KMS-11 (cell line): ENCODE measurements at regions not wholly inside any gene's neighbourhood (a gene's known extent, or its start where the extent isn't known, plus 50 kb on each side); places are given as distances from the start of the nearest gene placed in this dataset.

ENCODE experiments used
- H2AFZ ChIP-seq: fragments of 200-600 bp; sonication (generic); 2 replicates; pipeline ENCODE4 v1.6.1; 2016; ENCODE audit warnings: antibody characterized with exemption, mixed run types, low read depth
- H3K27ac ChIP-seq: fragments of 200-600 bp; sonication (generic); 2 replicates; pipeline ENCODE4 v1.6.1; 2016; ENCODE audit warnings: mild to moderate bottlenecking, mixed run types
- H3K27me3 ChIP-seq: fragments of 200-600 bp; sonication (generic); 2 replicates; pipeline ENCODE4 v1.6.1; 2017; ENCODE audit warnings: mild to moderate bottlenecking, low read depth, mixed run types, moderate library complexity; ENCODE audit not compliant: insufficient read depth
- H3K36me3 ChIP-seq: fragments of 200-600 bp; sonication (generic); 2 replicates; pipeline ENCODE4 v1.6.1; 2017; ENCODE audit warnings: mild to moderate bottlenecking, mixed run types; ENCODE audit not compliant: insufficient read depth
- H3K4me1 ChIP-seq: fragments of 200-600 bp; sonication (generic); 2 replicates; pipeline ENCODE4 v1.6.1; 2016; ENCODE audit warnings: mild to moderate bottlenecking, low read depth, mixed run types; ENCODE audit not compliant: poor library complexity, severe bottlenecking
- H3K4me2 ChIP-seq: fragments of 200-600 bp; sonication (generic); 2 replicates; pipeline ENCODE4 v1.7.0; 2016; ENCODE audit warnings: mild to moderate bottlenecking, mixed run types
- H3K4me3 ChIP-seq: fragments of 200-600 bp; sonication (generic); IDR thresholded peaks from 2 replicates; pipeline ENCODE4 v1.6.1; 2017; ENCODE audit warnings: low read depth, low read length, mixed read lengths; ENCODE audit not compliant: insufficient read depth
- H3K79me2 ChIP-seq: fragments of 200-600 bp; sonication (generic); 2 replicates; pipeline ENCODE4 v1.6.1; 2016; ENCODE audit warnings: low read depth, mixed run types; ENCODE audit not compliant: insufficient read depth
- H3K9ac ChIP-seq: fragments of 200-600 bp; sonication (generic); 2 replicates; pipeline ENCODE4 v1.6.1; 2016; ENCODE audit warnings: mild to moderate bottlenecking, mixed run types
- H4K20me1 ChIP-seq: fragments of 200-600 bp; sonication (generic); 2 replicates; pipeline ENCODE4 v1.6.1; 2016; ENCODE audit warnings: mild to moderate bottlenecking, mixed run types; ENCODE audit not compliant: insufficient read depth
- CTCF ChIP-seq: fragments of 200-600 bp; sonication (generic); conservative IDR thresholded peaks from 2 replicates; pipeline ENCODE4 v1.6.1; 2017; ENCODE audit warnings: low read depth, mild to moderate bottlenecking, antibody characterized with exemption, low read length, moderate library complexity, mixed read lengths

GRCh38 chr2:186032102-186032738, 293.6 kb downstream of the FSIP2 start:
- peak overlapping the region; percentile 17; the same call in 1 of the 2 replicates for H3K4me2 ChIP-seq
- peaks cover 27% of the 10 kb centered on the region for H3K4me1 ChIP-seq
- H3K27me3 ChIP-seq: no peaks in the 10 kb centered on the region
- H3K4me3 ChIP-seq: no peak overlapping the region
- no peaks in the 10 kb centered on the region for H4K20me1 ChIP-seq
- H3K27ac ChIP-seq: no peak overlapping the region
- TF ChIP-seq CTCF: no peak
- H2AFZ ChIP-seq: no peak overlapping the region
- no peaks in the 10 kb centered on the region for H3K79me2 ChIP-seq
- H3K36me3 ChIP-seq: no peaks in the 10 kb centered on the region
- no peak overlapping the region for H3K9ac ChIP-seq

- H4K20me1 ChIP-seq: no peaks in the 10 kb centered on the region
- TF ChIP-seq CTCF: no peak
- no peak overlapping the region for H3K4me3 ChIP-seq
These were observed 294.3 kb downstream of the FSIP2 start for GRCh38 chr2:186032930-186033329.

GRCh38 chr2:186033541-186033940, 294.9 kb downstream of the FSIP2 start:
- Histone ChIP-seq H3K9ac (no peak overlapping the region), H4K20me1 (no peaks in the 10 kb centered on the region), H3K36me3 (no peaks in the 10 kb centered on the region), H3K27me3 (no peaks in the 10 kb centered on the region), H3K27ac (no peak overlapping the region), H3K79me2 (no peaks in the 10 kb centered on the region), H3K4me1 (peaks cover 27% of the 10 kb centered on the region), H2AFZ (no peak overlapping the region), H3K4me2 (peak overlapping the region; percentile 17), H3K4me3 (no peak overlapping the region)
- TF ChIP-seq CTCF: no peak

More at GRCh38 chr2:186032930-186033329, 294.3 kb downstream of the FSIP2 start:
- 0 out of 2 replicates have a peak overlapping the region, but pooled peaks have one; percentile 4 for H3K27ac ChIP-seq
- H3K4me2 ChIP-seq: peak overlapping the region; percentile 17
- no peaks in the 10 kb centered on the region for H3K79me2 ChIP-seq
- peaks cover 27% of the 10 kb centered on the region for H3K4me1 ChIP-seq
- no peaks in the 10 kb centered on the region for H3K36me3 ChIP-seq
- H3K27me3 ChIP-seq: no peaks in the 10 kb centered on the region
- H2AFZ ChIP-seq: no peak overlapping the region
- H3K9ac ChIP-seq: no peak overlapping the region

- Histone ChIP-seq H3K36me3 (no peaks in the 10 kb centered on the region), H4K20me1 (no peaks in the 10 kb centered on the region), H2AFZ (no peak overlapping the region), H3K4me3 (no peak overlapping the region), H3K27me3 (no peaks in the 10 kb centered on the region), H3K4me2 (no peak overlapping the region), H3K9ac (no peak overlapping the region), H3K27ac (no peak overlapping the region), H3K4me1 (peaks cover 24% of the 10 kb centered on the region), H3K79me2 (no peaks in the 10 kb centered on the region)
- no peak for TF ChIP-seq CTCF
These were observed 298.4 kb downstream of the FSIP2 start for GRCh38 chr2:186036862-186037449.
